ENCODE measurements at regions not wholly inside any gene's neighbourhood (a gene's known extent, or its start where the extent isn't known, plus 50 kb on each side); places are given as distances from the start of the nearest gene placed in this dataset.

DNA sequence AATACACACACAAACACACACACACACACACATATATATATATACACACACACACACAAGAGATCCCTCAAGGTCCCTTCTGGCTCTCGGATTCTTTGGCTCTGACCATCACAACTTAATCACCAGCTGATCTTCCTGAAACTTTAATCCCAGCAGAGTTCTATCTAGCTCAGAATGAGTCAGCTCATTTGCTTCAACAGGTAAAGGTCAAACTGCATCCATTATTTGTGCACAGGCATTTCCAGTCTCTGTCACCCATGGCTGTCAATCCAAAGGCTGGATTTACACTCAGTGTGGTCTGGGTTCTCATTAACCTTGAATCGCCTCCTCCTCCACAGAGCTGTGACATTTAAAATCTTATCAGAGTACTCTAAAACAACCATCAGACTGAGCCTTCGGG is 113.3 kb upstream of the TMPO start:
- DNase-seq (ENCODE audit: low read depth), result no peak

GRCh38 chr12:98402671-98403070 is 112.7 kb upstream of the TMPO start:
- DNase-seq (ENCODE audit: low read depth), result no peak

DNA sequence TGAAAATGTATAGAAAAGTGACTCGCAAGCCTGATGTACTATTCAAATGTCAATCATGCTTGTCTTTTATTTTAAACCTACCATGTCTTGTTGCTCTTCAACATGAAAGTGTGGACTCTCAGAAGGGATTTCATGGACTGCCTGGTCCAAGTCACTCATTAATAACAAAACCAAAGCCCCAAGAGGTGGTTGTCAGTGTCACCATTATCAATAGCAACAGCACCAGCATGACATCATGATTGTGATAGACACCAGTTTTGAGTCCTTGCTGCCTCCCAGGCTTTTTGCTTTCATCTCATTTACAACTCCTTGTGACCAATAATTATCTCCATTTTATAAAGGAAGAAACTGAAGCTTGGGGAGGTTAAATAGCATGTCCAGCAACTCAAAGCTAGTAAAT is 112.0 kb upstream of the TMPO start:
- DNase-seq (ENCODE audit: low read depth), result no peak

DNA sequence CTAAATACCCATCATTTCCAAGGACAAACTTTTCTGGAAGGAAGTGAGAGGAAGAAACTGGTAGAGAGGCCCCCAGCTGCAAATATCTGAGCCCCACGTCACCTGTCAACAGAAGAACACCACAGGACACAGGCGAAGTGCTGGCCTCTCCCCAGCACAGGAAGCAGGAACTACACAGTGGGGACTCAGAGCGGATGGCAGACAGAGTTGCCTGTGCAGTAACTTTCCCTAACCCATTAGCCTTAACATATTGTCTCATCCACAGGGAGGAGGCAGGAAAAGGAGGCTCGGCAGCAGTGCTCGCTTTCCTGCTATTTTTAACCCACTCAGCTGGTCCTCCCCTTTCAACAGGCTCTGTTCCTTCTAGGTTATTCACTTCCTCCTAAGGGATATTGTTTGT is 111.5 kb upstream of the TMPO start:
- DNase-seq (ENCODE audit: low read depth), result no peak

DNA sequence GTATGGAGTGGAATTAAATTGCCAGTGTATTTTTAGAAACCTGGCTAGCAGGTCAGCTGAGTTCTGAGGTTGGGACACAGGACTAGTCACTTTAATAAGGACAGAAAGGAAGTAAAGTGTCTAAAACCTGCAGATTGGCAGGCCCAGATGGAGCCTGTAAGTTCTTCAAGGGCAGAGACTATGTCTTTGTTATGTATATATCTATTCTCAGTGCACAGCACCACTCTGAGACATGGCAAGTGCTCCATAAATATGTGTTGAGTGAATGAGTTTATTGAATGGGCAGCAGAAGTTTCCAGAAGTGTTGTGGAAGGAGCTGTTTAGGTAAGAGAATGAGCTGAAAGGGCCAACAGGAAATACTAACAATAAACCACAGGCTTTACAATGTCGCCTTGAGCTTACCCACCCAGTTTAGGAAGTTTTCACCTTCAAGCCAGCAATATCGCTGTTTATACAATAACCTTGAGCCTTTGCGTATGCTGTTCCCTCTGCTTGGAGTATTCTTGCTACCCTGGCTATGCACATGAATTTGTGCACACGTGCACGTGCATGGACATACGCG is 109.5 kb upstream of the TMPO start:
- no peak for DNase-seq (ENCODE audit: low read depth)

DNA sequence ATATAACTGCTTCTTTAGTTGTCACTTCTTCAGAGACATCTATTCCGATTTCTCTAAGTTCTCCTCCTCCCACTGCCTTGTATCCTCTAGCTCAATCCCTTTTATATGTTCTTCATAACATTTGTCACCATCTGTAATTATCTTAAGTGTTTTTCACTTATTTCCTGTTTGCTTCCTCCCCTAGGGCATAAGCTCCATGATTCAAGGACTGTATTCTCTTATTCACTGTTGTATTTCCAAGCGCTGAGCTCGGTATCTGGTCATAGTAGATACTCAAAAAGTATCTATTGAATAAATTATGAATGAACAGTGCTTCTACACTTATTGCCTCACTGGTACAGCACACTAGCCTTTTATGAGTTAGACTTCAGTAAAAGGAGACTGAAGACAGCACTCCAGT is 109.0 kb upstream of the TMPO start:
- no peak for DNase-seq (ENCODE audit: low read depth)

DNA sequence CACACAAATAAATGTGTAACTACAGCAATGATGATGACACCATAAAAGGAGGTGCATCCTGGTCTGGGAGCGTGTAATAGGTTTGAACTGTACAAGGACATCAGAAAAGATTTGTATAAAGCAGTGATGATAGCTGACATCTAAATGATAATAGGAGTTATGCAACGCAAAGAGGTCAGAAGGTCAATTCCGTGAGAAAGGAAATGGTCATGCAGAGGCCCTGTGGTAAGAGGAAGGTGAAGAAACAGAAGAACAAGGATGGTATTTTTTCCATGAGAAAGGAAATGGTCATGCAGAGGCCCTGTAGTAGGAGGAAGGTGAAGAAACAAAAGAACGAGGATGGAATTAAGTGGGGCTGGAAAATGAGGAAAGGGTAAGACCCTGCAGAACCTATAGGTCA is 106.7 kb upstream of the TMPO start:
- DNase-seq (ENCODE audit: low read depth), result no peak

DNA sequence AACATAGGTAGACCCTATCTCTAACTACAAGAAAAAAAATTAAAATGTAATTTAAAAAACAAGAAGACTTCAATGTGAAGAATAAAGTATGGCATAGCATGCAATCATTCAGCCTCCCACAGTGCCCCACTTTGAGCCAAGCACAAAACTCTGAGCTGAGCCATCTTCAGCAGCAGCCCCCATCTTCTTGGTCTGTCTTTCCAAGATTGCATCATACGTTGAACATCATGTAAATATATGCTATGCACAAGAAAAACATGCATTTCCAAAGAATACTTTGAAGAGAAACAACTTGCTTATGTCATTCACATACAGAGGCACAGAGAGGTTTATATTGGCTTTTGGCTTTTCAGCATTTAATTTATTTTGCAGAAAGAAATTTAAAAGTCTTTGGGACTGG is 105.8 kb upstream of the TMPO start:
- no peak for DNase-seq (ENCODE audit: low read depth)

- DNase-seq (ENCODE audit: low read depth), result no peak
These were observed 105.0 kb upstream of the TMPO start for GRCh38 chr12:98410356-98410755.

GRCh38 chr12:98416845-98417244 is 98.5 kb upstream of the TMPO start:
- no peak for DNase-seq (ENCODE audit: low read depth)

- no peak for DNase-seq (ENCODE audit: low read depth)
These were observed 98.1 kb upstream of the TMPO start for GRCh38 chr12:98417266-98417665.

DNA sequence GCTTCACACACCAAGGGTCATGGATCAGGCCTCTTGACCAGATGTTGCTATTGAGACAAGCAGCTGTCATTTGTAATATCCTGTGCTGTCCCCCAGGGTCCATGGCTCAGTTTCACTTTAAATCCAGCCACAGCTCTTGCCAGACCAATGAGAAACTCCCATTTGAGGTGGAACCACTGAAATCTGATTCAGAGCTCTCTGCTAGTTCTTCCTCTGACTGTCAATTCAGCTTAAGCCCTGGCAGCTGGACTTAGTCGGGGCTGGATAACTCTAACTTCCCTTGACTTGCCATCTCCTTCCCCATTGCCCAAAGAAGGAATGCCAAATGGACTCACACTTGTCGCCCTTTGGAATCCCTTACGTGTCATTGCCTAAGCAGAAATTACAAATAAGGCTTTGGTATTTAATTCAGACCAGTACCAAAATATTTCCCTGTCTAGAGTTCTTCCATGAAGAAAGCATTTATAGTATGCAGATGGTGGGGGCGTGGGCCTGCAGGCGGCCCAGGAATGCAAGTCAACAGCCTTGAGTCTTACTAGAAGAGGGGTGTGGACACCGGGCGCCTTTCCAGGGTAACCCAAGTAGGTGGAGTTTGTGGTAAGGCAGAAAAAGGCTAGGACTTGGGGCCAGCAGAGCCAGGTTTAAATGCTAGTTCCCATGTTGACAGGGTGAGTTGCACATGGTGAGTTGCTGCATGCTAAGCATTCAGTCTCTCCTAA is 96.9 kb upstream of the TMPO start:
- DNase-seq (ENCODE audit: low read depth), result peak; percentile 91

GRCh38 chr12:98419081-98419794 is 96.2 kb upstream of the TMPO start:
- DNase-seq (ENCODE audit: low read depth), result no peak

GRCh38 chr12:98419795-98420404 is 95.5 kb upstream of the TMPO start:
- DNase-seq (ENCODE audit: low read depth), result no peak

DNA sequence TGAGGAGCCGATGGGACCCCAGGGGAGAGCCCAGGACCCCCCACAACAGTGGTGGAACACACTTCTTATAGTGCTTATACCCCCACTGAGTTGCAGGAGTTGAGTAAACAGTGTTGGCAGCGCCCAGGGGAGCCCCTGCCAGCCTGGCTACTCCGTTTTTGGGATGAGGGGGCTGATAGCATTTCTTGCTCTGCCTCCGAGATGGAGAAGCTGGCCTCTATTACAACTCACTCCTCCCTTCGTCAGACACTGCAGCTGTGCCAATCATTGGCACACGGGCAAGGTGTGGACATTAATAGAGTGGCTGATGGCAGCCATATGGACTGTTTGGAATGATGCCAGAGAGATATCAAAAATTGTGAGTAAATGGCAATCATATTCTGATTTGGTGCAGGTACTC is 94.9 kb upstream of the TMPO start:
- DNase-seq (ENCODE audit: low read depth), result no peak

DNA sequence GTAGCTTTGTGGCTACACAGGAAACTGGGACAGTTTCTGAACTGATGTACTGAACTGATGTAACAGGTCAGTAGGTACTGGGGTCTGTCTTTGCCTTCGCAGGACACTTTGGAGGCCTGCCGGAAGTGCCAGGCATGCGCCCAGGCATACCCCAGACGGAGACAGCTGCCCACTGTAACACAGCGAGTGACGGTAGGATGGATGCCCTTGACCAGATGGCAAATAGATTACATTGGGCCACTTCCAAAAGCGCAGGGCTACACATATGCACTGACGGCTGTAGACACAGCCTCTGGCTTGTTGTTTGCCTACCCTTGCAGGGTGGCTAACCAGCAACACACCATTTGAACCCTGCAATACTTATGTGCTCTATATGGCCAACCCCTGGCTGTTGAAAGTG is 94.1 kb upstream of the TMPO start:
- DNase-seq (ENCODE audit: low read depth), result no peak

- no peak for DNase-seq (ENCODE audit: low read depth)
These were observed 93.0 kb upstream of the TMPO start for GRCh38 chr12:98422359-98422758.

- DNase-seq (ENCODE audit: low read depth), result no peak
These were observed 92.6 kb upstream of the TMPO start for GRCh38 chr12:98422812-98423211.

- no peak for DNase-seq (ENCODE audit: low read depth)
These were observed 91.4 kb upstream of the TMPO start for GRCh38 chr12:98423963-98424362.

GRCh38 chr12:98424726-98425401 is 90.5 kb upstream of the TMPO start:
- DNase-seq (ENCODE audit: low read depth), result peak; percentile 75

DNA sequence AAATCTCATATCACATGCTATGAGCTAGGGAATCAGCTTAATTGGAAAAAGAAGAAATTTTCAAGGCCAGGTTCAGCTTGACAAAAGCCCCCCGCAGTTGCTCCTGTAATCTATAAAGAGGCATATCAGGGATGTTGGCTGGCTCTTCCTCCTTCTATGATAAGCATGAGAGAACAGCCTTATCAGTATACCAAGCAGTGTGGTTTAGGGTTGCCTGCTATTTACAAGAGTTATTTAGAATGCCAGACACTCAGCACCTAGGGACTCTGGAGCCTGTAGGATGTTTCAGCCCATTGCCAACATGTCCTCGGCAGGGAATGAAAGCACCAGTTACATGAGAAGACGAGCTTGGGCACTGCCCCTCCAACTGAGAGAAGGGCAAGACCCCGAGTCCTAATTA is 89.5 kb upstream of the TMPO start:
- DNase-seq (ENCODE audit: low read depth), result no peak

- DNase-seq (ENCODE audit: low read depth), result no peak
These were observed 84.3 kb upstream of the TMPO start for GRCh38 chr12:98431089-98431488.

- DNase-seq (ENCODE audit: low read depth), result no peak
These were observed 78.2 kb upstream of the TMPO start for GRCh38 chr12:98437166-98437565.
